CD4-positive, alpha-beta T cell treated with Interleukin-17A for 1 hour (primary cell): ENCODE measurements at regions not wholly inside any gene's neighbourhood (a gene's known extent, or its start where the extent isn't known, plus 50 kb on each side); places are given as distances from the start of the nearest gene placed in this dataset.

ENCODE experiments used
- DNase-seq: peaks from one replicate; pipeline ENCODE4 v3.0.0-alpha.2; 2020

DNA sequence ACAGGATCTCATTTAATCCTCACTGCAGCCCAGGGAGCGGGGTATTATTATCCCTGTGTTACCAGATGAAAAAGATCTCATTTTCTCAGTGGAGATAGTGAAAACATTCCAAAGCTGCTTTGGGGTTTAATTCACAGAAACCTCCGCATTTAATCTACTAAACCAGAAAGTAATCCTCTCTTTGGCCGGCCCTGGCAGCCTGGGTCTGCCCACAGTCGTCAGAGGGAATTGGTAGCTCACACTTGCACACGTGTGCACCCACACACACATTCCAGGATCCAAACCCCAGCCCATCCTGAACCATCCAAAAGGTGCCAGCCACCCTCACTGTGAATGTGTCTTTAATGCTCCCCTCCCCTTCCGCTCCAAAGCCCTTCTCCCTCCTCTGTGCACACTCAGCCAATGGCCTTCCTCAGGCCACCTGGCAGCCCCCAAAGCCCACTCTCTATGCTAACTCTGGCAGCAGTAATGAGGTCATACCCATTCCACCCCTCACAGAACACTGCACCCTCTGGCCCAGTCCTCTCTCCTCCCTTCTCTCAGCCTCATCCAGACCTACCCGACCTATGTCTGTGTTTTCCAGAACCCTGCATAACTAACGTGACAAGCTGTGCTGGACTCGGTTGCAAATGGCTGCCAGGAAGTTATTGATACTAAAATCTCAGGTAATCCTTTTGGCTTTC lies 466.2 kb downstream of the SOX6 start:
- no peak for DNase-seq

GRCh38 chr11:15893080-15893492 lies 463.3 kb downstream of the SOX6 start:
- DNase-seq: no peak

DNA sequence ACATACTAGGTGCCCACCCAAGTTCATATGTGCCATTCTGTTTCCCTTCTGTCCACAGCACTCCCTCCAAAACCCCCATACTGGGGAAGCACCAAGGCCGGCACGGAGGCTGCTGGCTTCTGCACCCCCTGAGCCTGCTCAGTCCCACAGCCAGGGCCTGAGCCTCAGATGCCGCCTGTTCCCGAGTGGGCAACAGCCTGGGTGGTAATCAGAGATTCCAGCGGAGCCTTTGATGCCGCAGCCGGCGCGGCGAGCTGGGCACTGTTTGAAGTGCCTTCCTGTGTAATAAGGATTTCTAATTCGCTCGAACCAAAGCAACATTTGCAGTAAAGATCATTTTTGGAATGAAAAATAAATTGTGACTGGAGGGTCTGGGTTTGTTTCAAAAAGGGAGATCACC lies 460.3 kb downstream of the SOX6 start:
- no peak for DNase-seq

GRCh38 chr11:15896530-15896929 lies 459.8 kb downstream of the SOX6 start:
- no peak for DNase-seq

GRCh38 chr11:15897211-15897960 lies 459.0 kb downstream of the SOX6 start:
- no peak for DNase-seq

DNA sequence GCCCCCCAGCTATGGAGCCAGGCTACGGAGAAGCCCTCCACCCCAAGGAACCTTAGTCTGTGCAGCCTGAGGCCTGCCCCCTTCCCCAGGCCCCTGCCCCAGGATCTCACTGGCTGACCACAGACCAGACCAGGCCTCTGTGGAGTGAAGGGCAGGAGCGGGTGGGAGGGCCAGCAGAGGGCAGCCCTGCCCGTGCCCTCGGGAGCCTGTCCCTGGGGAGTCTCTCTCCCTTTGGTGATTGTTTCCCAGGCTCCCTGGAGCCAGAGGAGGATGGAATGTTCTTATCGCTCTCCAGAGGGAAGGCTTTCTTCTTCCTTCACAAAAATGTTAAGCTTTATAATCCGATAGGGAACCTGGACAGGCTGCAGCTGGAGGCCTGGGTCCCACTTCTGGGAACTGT lies 455.3 kb downstream of the SOX6 start:
- no peak for DNase-seq

DNA sequence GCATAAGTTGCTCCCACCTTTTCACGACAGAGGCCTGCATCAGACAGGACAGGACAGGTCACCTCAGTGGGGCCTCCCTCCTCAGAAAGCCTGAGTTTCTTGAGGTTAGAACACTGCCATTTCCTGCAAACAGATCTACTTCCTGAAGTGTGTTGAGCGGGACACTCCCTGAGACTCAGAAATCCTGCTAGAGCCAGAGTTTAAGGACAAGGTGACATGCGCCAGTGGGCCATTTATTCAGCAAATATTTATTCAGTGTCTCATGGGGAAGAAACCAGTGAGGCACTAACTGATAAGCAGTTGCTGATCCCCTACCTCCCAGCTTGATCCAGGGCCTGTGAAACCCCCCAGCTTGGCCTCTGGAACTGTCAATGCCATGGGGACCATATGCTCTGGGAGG lies 454.6 kb downstream of the SOX6 start:
- no peak for DNase-seq

GRCh38 chr11:15903246-15903645 lies 453.1 kb downstream of the SOX6 start:
- no peak for DNase-seq

GRCh38 chr11:15905366-15906104 lies 450.8 kb downstream of the SOX6 start:
- no peak for DNase-seq

DNA sequence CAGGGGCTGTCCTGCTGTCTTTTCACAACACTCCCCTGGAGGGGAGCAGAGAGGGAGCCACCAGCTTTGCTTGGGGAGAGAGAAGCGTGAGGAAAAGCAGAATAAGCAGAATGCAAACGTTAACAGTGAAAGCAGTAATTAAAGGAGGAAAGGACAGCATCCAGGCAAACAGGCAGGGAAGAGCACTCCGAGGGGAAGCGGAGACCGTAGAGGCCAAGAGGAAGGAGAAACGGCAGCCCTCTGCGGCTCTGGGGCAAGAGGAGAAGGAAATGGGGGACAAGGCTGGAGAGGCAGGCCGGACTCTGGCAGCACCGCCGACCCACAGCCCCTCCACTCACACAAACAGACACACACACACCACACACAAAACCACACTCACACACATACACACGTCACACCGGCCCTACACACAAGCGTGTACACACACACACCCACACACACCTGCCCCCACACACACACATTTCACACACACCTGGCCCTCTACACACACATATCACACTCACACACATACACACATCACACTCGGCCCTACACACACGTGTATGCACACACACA lies 449.8 kb downstream of the SOX6 start:
- no peak for DNase-seq

- no peak for DNase-seq
Measured at GRCh38 chr11:15907806-15908205, 448.5 kb downstream of the SOX6 start.

DNA sequence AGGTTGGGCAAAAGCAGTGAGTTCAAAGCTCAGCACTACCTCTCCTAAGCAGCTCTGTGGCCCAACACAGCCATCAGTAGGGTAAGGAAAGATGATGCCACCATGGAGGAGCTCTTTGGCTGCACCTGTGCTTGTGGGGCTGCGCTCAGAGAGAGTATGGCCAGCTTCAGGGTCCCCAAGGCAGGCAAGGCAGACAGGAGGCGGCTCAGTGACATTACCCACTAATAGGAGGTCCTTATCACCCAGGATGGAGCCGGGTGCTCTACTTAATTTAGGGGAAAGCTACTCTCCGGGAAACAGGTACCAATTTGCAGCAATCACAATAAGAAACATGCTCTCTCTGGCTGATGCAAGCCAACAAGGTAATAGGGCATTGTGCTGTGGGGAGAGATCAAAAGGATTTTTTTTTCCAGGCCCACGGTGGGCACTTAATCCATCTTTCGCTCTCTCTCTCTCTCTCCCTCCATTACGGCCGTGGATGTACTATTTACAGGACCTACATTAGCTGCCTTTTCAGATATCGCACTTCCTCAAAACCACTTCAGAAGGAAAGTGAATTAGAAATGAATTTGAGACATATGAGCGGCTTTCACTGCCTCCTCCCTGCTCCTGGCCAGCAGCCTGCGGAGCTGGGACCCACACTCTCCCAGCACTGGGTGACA lies 446.3 kb downstream of the SOX6 start:
- DNase-seq: no peak

GRCh38 chr11:15910761-15911160 lies 445.6 kb downstream of the SOX6 start:
- no peak for DNase-seq

- no peak for DNase-seq
Measured at GRCh38 chr11:15911377-15912044, 444.8 kb downstream of the SOX6 start.

GRCh38 chr11:15912291-15912690 lies 444.1 kb downstream of the SOX6 start:
- no peak for DNase-seq

- no peak for DNase-seq
Measured at GRCh38 chr11:15912825-15913224, 443.5 kb downstream of the SOX6 start.

- DNase-seq: no peak
Measured at GRCh38 chr11:15913261-15913660, 443.1 kb downstream of the SOX6 start.
